ENCODE measurements at regions not wholly inside any gene's neighbourhood (a gene's known extent, or its start where the extent isn't known, plus 50 kb on each side); places are given as distances from the start of the nearest gene placed in this dataset.
"Not testable (repeated sequence)": the region's sequence is repeated elsewhere in the genome, so short reads cannot be mapped to it uniquely, and the experiment has no call there.

DNA sequence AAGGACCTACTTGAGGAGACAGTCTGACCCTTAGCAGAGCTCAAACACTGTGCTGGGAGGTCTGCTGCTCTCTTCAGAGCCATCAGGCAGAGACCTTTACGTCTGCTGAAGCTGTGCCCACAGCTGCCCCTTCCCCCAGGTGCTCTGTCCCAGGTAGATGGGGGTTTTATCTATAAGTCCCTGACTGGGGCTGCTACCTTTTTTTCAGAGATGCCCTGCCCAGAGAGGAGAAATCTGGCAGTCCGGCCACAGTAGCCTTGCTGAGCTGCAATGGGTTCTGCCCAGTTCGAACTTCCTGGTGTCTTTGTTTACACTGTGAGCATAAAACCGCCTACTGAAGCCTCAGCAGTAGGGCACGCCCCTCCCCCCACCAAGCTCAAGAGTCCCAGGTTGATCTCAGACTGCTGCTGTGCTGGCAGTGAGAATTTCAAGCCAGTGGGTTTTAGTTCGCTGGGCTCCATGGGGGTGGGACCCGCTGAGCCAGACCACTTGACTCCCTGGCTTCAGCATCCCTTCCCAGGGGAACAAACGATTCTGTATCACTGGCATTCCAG lies 381.2 kb downstream of the XPNPEP1 start:
- not testable (repeated sequence) for TF ChIP-seq CREB1 (CRISPR knock-in tag; IDR thresholded peaks at IDR 0.05; ENCODE audit: low read depth); STAT1 (IDR thresholded peaks at IDR 0.05; ENCODE audit: unreplicated experiment); REST (IDR thresholded peaks at IDR 0.05; ENCODE audit: unreplicated experiment); POLR2AphosphoS5 (IDR thresholded peaks at IDR 0.05; ENCODE audit: low read depth); NANOG (IDR thresholded peaks at IDR 0.05; ENCODE audit: borderline replicate concordance); EZH2phosphoT487 (IDR thresholded peaks at IDR 0.05; ENCODE audit: unreplicated experiment); EZH2 (IDR thresholded peaks at IDR 0.05; ENCODE audit: low read depth, unreplicated experiment); ETS1 (IDR thresholded peaks at IDR 0.05); JUNB (IDR thresholded peaks at IDR 0.05; ENCODE audit: unreplicated experiment)
- TF ChIP-seq, protein P1, sequence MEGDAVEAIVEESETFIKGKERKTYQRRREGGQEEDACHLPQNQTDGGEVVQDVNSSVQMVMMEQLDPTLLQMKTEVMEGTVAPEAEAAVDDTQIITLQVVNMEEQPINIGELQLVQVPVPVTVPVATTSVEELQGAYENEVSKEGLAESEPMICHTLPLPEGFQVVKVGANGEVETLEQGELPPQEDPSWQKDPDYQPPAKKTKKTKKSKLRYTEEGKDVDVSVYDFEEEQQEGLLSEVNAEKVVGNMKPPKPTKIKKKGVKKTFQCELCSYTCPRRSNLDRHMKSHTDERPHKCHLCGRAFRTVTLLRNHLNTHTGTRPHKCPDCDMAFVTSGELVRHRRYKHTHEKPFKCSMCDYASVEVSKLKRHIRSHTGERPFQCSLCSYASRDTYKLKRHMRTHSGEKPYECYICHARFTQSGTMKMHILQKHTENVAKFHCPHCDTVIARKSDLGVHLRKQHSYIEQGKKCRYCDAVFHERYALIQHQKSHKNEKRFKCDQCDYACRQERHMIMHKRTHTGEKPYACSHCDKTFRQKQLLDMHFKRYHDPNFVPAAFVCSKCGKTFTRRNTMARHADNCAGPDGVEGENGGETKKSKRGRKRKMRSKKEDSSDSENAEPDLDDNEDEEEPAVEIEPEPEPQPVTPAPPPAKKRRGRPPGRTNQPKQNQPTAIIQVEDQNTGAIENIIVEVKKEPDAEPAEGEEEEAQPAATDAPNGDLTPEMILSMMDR (conservative IDR thresholded peaks at IDR 0.05; ENCODE audit: low read depth in 2 of 2), result not testable (repeated sequence)
- TF ChIP-seq ZNF331 (CRISPR knock-in tag; IDR thresholded peaks at IDR 0.05; ENCODE audit: low read depth), result peak; percentile 77

All from GM23338 (cell line).